BJ (cell line): ENCODE measurements at regions not wholly inside any gene's neighbourhood (a gene's known extent, or its start where the extent isn't known, plus 50 kb on each side); places are given as distances from the start of the nearest gene placed in this dataset.
"Not testable (repeated sequence)": the region's sequence is repeated elsewhere in the genome, so short reads cannot be mapped to it uniquely, and the experiment has no call there.

Experiments
- CTCF ChIA-PET: fragments of 350-600 bp; formaldehyde crosslinking; extraction: SDS; loops from one replicate; lab custom pipeline; 2021; ENCODE audit warnings: antibody characterized with exemption, inconsistent platforms; lab: Yijun Ruan, JAX
- POLR2A ChIA-PET: fragments of 300-600 bp; sonication (Branson Sonifier 250); formaldehyde crosslinking; extraction: SDS; loops from one replicate; lab custom pipeline; 2021; ENCODE audit warnings: antibody characterized with exemption; lab: Charles Lee
- DNase-seq: peaks from one replicate; pipeline ENCODE4 v3.0.0-alpha.2; 2011; ENCODE audit warnings: low read depth
- H3K27me3 ChIP-seq: 2 replicates; pipeline ENCODE4 v1.6.0; 2011; ENCODE audit warnings: low read length; ENCODE audit not compliant: control insufficient read depth, insufficient read depth
- H3K36me3 ChIP-seq: 2 replicates; pipeline ENCODE4 v1.5.1; 2011; ENCODE audit warnings: low read length; ENCODE audit not compliant: control insufficient read depth, insufficient read depth
- H3K4me3 ChIP-seq: 2 replicates; pipeline ENCODE4 v1.5.1; 2011; ENCODE audit warnings: low read depth, mild to moderate bottlenecking, control low read depth, low read length
- CTCF ChIP-seq: IDR thresholded peaks from 2 replicates; pipeline ENCODE4 v1.5.1; 2011; ENCODE audit warnings: low read depth, mild to moderate bottlenecking, control low read depth, inconsistent platforms, low read length, moderate library complexity; ENCODE audit not compliant: insufficient read depth

- DNase-seq = no peak
- Histone ChIP-seq H3K27me3 (no peaks in the 10 kb centered on the region), H3K36me3 (no peaks in the 10 kb centered on the region), H3K4me3 (no peak overlapping the region)
- ChIA-PET POLR2A (no interaction called here), CTCF (no interaction called here)
- no peak for TF ChIP-seq CTCF
Observed at GRCh38 chr13:88005188-88005587, 334.0 kb downstream of the SLITRK5 start.

- Histone ChIP-seq H3K36me3 (no peaks in the 10 kb centered on the region), H3K4me3 (no peak overlapping the region), H3K27me3 (no peaks in the 10 kb centered on the region)
- ChIA-PET POLR2A (no interaction called here), CTCF (no interaction called here)
- no peak for TF ChIP-seq CTCF
- no peak for DNase-seq
Observed at GRCh38 chr13:88014527-88014926, 343.4 kb downstream of the SLITRK5 start.

DNA sequence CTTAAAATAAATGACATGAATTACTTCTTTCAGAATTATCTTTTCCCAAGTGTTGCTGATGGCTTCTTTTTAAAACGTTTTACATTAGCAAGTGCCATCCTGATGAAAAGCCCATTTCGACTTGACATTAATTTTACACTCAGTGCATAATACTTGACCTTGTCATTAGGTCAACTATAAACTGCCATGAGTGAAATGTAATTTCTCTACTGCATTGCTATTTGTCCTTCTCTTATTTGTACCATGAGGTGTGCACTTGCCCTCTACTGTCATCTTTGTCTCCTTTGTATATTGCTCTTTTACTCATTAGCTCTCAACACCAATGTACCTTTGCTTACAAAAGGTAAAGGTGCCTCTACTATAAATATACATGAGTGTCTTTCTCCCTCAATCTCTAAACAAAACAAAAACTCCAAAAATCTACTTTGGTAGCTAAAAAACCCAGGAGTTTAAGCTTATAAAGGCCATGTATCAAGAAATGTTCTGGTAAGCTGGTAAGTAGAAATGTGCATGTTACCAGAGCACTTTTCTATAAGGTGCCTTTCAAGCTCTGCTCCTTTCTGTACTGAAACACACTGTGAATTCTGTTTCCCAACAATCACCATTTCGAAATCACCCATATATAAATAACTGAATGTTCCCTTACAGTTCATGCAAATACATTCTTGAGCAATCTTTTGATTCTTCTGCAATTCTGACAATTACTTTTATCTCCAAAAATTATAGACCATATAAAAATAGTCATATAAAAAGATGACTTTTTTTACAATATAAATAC is 351.4 kb downstream of the SLITRK5 start:
- no peaks in the 10 kb centered on the region for H3K36me3 ChIP-seq
- TF ChIP-seq CTCF = no peak
- DNase-seq = no peak
- ChIA-PET CTCF (no interaction called here), POLR2A (no interaction called here)
- H3K27me3 ChIP-seq = no peaks in the 10 kb centered on the region
- H3K4me3 ChIP-seq = no peak overlapping the region

- ChIA-PET CTCF (no interaction called here), POLR2A (no interaction called here)
- H3K4me3 ChIP-seq = no peak overlapping the region
- no peak for TF ChIP-seq CTCF
- no peak for DNase-seq
- no peaks in the 10 kb centered on the region for H3K36me3 ChIP-seq
- no peaks in the 10 kb centered on the region for H3K27me3 ChIP-seq
Observed at GRCh38 chr13:88026241-88026640, 355.1 kb downstream of the SLITRK5 start.

- TF ChIP-seq CTCF = no peak
- no peak for DNase-seq
- no peaks in the 10 kb centered on the region for H3K27me3 ChIP-seq
- ChIA-PET POLR2A (no interaction called here), CTCF (no interaction called here)
- H3K36me3 ChIP-seq = no peaks in the 10 kb centered on the region
- no peak overlapping the region for H3K4me3 ChIP-seq
Observed at GRCh38 chr13:88031980-88032559, 360.9 kb downstream of the SLITRK5 start.

DNA sequence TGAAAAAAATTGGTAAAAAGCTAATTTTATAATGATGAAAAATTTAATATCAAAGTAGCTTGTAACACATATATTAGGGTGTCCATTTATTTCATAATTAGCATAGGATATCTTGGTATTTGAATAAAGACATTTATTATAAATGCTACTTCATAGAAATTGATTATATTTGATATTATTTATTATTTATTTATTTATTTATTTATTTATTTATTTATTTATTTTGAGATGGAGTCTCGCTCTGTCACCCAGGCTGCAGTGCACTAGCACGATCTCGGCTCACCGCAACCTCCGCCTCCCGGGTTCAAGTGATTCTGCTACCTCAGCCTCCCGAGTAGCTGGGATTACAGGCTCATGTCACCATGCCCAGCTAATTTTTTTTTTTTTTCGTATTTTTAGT is 365.0 kb downstream of the SLITRK5 start:
- POLR2A ChIA-PET, H3K4me3 ChIP-seq, H3K27me3 ChIP-seq, DNase-seq, H3K36me3 ChIP-seq, CTCF ChIA-PET: not testable (repeated sequence)
